ENCODE measurements at regions not wholly inside any gene's neighbourhood (a gene's known extent, or its start where the extent isn't known, plus 50 kb on each side); places are given as distances from the start of the nearest gene placed in this dataset.

DNA sequence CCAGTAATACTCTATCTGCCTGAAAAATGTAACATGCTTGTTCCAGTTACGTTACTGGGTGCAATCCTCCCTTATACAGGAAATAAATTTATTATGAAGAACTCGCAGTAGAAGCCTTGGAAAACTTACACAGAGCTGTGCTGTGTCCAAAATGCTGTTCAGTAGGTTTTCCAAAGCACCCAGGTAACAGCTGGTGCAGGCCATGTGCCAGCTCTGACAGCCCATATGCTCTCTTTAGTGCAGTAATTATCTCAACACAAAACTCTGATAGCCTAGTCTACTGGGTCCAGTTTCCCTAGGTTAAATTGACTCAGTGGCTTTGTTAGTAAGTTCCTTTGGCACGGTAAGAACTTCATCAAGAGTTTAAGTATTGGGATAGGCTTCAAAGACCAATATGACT is 120.7 kb upstream of the OBI1 start:
- DNase-seq (ENCODE audit: low read depth) = no peak

GRCh38 chr13:78777976-78778375 is 119.0 kb upstream of the OBI1 start:
- no peak for DNase-seq (ENCODE audit: low read depth)

- DNase-seq (ENCODE audit: low read depth) = no peak
These were observed 118.4 kb upstream of the OBI1 start for GRCh38 chr13:78777396-78777795.

DNA sequence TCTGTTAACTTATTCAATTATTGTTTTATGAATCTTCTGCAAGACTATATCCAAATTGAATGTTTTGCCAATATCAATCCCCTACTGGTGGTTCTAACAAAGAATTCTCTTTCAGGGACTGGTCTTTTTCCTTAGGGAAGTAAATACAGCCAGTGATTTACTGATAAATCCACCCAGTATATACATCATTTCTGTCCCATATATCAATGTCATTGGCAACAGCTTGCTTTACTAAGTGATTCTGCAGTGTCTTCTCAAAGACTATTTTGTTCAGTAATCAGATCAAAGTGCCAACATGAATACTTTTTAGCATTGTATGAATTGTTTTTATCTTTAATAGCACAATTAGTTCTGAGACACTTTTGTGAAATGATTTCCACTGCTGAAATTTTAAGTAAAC is 114.0 kb upstream of the OBI1 start:
- no peak for DNase-seq (ENCODE audit: low read depth)

DNA sequence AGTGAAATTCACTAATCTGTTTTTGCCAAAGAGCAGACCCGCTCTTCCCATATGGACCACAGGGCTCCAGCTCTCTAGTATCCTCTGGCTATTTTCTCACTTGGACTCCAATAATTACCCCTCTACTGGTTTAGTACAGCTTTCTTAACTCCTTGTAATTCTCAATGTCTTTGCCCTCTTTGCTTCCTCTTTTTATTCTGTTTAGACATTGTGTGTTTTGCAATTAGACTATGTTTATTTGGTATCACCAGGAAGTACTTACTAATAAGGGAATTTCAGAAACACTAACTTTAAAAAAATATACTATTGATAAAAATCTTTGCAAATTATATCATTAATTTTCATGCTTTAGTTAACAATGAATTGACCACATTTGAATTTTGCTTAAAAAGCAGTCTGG is 111.6 kb upstream of the OBI1 start:
- DNase-seq (ENCODE audit: low read depth) = no peak

GRCh38 chr13:78768950-78769349 is 110.0 kb upstream of the OBI1 start:
- no peak for DNase-seq (ENCODE audit: low read depth)

DNA sequence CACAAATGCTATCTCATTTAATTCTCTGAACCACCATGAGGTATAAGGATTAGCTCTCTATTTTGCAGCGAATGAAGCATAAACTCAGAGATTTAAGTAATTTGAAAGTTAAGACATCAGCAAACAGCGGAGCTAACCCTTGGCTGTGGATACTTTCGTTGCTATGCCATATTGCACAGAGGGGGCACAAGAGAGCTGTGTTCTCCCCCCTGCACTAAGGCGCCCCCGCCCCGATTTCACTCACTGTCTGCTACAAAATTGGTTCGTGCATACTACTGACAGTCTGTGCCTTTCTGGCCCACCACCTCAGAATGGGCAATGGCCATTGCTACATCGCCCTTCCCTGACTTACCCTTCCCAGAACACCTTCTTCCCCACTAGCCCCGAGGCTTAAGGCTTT is 105.7 kb upstream of the OBI1 start:
- no peak for DNase-seq (ENCODE audit: low read depth)

GRCh38 chr13:78762825-78763224 is 103.9 kb upstream of the OBI1 start:
- no peak for DNase-seq (ENCODE audit: low read depth)

DNA sequence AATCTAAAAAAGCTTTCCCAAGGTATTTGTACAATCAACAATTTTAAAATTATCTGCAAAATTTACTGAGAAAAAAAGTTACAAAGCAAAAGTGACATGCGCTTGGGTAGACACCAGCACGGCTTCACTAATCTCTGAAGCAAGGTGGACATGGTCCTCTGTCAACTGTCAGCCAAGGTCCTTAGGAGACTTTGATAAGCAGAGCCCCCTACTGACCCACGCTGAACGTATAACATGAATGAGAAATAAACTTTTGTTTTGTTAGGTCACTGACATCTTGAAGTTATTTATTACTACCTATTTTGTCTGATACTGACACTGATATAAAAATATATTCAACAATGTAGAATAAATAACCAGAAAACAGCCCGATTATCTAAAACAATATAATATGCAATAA is 100.7 kb upstream of the OBI1 start:
- no peak for DNase-seq (ENCODE audit: low read depth)

DNA sequence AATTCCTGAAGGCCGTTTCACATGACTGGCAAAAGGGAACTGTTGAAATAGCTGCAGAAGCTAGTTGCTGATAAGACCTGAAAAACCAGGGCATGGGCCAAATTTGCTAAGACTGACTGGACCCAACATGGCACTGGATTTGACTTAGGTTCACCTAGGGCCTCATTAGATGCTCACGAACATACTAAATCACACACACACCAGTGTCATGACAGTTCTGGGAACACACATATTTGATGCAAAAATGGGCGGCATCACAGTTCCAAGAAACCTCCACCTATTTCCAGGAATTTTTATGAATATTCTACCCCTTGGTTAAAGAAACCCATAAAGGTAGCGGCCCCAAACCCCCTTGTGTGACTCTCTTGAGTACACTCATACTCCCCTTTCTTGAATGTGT is 99.6 kb upstream of the OBI1 start:
- DNase-seq (ENCODE audit: low read depth) = no peak

GRCh38 chr13:78753435-78753834 is 94.5 kb upstream of the OBI1 start:
- no peak for DNase-seq (ENCODE audit: low read depth)

GRCh38 chr13:78750735-78751134 is 91.8 kb upstream of the OBI1 start:
- DNase-seq (ENCODE audit: low read depth) = no peak

DNA sequence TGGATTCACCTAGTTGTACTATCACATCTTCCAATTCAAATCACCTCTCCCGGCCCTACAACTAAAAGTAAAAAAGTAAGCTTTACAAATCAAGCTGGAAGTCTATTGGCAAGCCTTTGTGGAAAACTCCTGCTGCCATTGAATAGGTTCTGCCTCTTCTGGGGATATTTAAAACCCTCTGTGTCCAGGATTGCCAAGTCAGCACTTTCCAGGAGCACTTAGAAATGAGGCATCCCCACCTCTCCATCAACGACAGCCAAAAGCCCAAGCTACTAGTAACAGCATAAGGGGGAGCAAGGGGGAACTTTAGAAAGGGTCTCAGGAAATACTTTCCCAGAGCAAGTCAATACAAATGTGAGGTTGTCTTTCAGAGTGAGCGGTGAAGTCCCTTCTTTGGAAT is 85.0 kb upstream of the OBI1 start:
- DNase-seq (ENCODE audit: low read depth) = no peak

GRCh38 chr13:78742659-78743058 is 83.7 kb upstream of the OBI1 start:
- DNase-seq (ENCODE audit: low read depth) = no peak

GRCh38 chr13:78736142-78736541 is 77.2 kb upstream of the OBI1 start:
- DNase-seq (ENCODE audit: low read depth) = no peak

DNA sequence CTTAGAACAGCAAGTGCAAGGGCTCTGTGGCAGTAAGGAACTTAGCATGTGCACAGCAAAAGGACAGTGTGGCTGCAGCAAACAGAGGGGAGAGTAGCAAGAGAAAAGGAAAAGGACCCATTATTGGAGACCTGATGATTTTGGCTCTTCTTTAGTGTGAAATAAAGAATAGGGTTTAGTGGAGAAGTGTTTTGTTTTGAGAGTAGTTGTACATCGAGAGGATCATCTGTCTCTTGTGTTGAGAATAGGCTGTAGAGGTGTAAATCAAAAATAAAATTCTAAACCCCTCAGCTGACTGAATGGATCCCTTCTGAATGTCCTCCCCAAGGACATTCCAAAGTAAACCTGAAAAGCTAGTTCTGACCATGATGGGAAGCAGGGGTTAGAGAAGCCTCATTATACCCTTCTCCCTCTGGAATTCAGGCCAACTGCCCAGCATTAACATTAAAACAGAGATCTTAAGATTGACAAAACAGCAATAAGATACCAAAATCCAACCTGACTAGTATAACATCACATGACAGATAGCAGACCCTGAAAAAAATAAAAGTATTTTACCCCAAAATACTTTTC is 73.6 kb upstream of the OBI1 start:
- DNase-seq (ENCODE audit: low read depth) = no peak

- DNase-seq (ENCODE audit: low read depth) = no peak
These were observed 63.7 kb upstream of the OBI1 start for GRCh38 chr13:78722700-78723099.

DNA sequence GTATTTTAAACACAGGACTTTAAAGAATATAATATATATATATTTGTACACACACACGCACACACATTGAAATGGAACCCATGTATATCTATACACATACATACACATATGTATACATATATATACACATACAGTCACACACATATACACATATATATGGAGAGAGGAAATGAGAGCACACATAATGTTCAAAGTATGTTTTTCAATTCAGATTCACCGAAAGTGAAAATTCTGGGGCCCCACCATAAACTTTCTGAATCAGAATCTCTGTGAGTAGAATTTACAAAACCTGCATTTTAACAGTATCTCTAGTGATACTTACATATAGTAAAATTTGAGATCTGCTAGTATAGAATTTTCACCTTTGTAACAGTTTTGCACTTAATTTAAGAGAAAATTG is 60.4 kb upstream of the OBI1 start:
- DNase-seq (ENCODE audit: low read depth) = no peak

DNA sequence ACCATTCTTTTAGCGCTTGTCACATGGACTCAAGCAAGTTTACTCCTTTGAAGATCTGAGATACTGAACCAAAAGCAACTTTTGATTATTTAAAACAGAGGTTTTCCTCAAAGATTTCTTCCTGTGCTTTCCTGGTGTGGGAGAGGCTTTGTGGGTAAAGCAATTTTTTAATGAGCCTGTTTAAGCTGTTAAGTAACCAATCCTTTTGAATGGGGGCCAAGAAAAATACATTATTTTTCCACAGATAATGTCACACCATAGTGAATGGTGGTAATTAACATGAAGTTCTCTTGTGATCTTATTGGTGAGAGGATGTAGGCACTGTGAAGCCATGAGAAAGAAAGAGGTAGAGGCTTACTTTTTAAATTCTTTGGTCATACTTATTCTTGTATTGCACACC is 55.8 kb upstream of the OBI1 start:
- no peak for DNase-seq (ENCODE audit: low read depth)

GRCh38 chr13:78712831-78713230 is 53.9 kb upstream of the OBI1 start:
- no peak for DNase-seq (ENCODE audit: low read depth)

DNA sequence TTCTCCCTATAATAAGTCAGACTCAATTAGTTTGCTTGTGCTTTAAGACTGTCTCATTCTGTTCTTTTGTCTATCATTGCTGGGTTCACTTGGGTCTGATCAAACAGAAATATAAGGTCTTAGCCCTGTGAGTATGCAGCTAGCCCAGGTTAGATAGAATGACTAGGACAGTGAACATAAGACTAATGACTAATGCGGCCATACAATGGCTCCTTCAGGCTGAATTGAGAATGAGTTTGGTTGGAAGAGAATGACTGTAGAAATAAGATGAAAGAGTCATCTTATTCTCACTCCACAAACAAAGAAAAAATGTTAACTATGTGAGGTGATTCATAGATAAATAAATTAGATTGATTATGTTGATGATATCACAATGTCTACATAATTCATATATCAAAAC is 50.1 kb upstream of the OBI1 start:
- no peak for DNase-seq (ENCODE audit: low read depth)

Data from activated T-cell treated with anti-CD3 and anti-CD28 coated beads for 24 hours (primary cell).